ENCODE measurements at regions not wholly inside any gene's neighbourhood (a gene's known extent, or its start where the extent isn't known, plus 50 kb on each side); places are given as distances from the start of the nearest gene placed in this dataset.

GRCh38 chr5:106880656-106881055 lies 790.1 kb downstream of the EFNA5 start:
- no CpG with 5 or more reads among the region's 2 CpGs for WGBS, 2 experiments (ENCODE audit: extremely low coverage in 2 of 2, insufficient read length in 1 of 2)
- no TSS peak for BruUV-seq (replicated peaks)
- Histone ChIP-seq H3K23ac (ENCODE audit: low read depth, low read length) (no peak overlapping the region), H2BK20ac (ENCODE audit: low read depth, low read length) (no peak overlapping the region), H3K4me3 (ENCODE audit: insufficient read depth, low read depth, low read length) (no peak overlapping the region), H3K9me3 (ENCODE audit: control insufficient read depth, insufficient read depth, low read length) (no peaks in the 10 kb centered on the region), H3K56ac (ENCODE audit: extremely low read depth, insufficient read depth, low read length) (no peak overlapping the region), H2BK120ac (ENCODE audit: low read depth, low read length) (no peak overlapping the region), H3K27ac (ENCODE audit: insufficient read depth, low read length) (no peak overlapping the region), H3K4ac (ENCODE audit: low read depth, low read length) (no peak overlapping the region), H2BK15ac (ENCODE audit: low read depth, low read length) (no peak overlapping the region), H3K9me1 (ENCODE audit: insufficient read depth, low read length) (no peaks in the 10 kb centered on the region), H2AK5ac (ENCODE audit: low read depth, low read length) (no peak overlapping the region), H3K4me1 (ENCODE audit: control insufficient read depth, insufficient read depth, low read length) (no peaks in the 10 kb centered on the region), H3K4me2 (ENCODE audit: low read depth, low read length) (no peak overlapping the region), H4K8ac (ENCODE audit: low read depth in 2 of 2, low read length in 2 of 2) (no peak overlapping the region), H2AK9ac (replicated peaks; ENCODE audit: low read depth, low read length, poor library complexity) (no peak overlapping the region), H3K18ac (ENCODE audit: low read depth, low read length) (no peak overlapping the region), H2AFZ (replicated peaks; ENCODE audit: low read length, poor library complexity) (no peak overlapping the region), H3K14ac (replicated peaks; ENCODE audit: low read depth, low read length) (no peak overlapping the region), H4K5ac (ENCODE audit: low read depth, low read length) (no peak overlapping the region), H3K27me3 (ENCODE audit: control insufficient read depth, insufficient read depth, low read length) (no peaks in the 10 kb centered on the region), H4K20me1 (ENCODE audit: insufficient read depth, low read length) (no peaks in the 10 kb centered on the region), H2BK5ac (ENCODE audit: low read depth, low read length, poor library complexity, severe bottlenecking) (no peak overlapping the region), H3K79me1 (ENCODE audit: low read depth in 1 of 2, low read length in 2 of 2) (no peaks in the 10 kb centered on the region), H3K36me3 (ENCODE audit: control insufficient read depth, insufficient read depth, low read length) (no peaks in the 10 kb centered on the region), H3K9ac (ENCODE audit: low read depth, low read length) (no peak overlapping the region), H4K91ac (ENCODE audit: insufficient read depth, low read depth, low read length) (no peak overlapping the region)
- ATAC-seq (ENCODE audit: low read depth) (no peak), DNase-seq (no peak)
- intact Hi-C loops (cut with micrococcal nuclease) (no loop called here), dilution Hi-C loops (cut with HindIII; ENCODE audit: low sequenced_read_pairs, unreplicated experiment) (no loop called here), in situ Hi-C loops (cut with MboI; ENCODE audit: low sequenced_read_pairs) (no loop called here)
- TF ChIP-seq MAZ (IDR thresholded peaks at IDR 0.05; ENCODE audit: borderline replicate concordance, low read depth, low read length) (no peak), FOS (IDR thresholded peaks at IDR 0.05; ENCODE audit: low read depth, low read length) (no peak), NFE2L2 (IDR thresholded peaks at IDR 0.05; ENCODE audit: low read depth, low read length) (no peak), CEBPB (IDR thresholded peaks at IDR 0.05; ENCODE audit: low read depth, low read length) (no peak), MXI1 (IDR thresholded peaks at IDR 0.05; ENCODE audit: borderline replicate concordance, low read depth, low read length) (no peak), SMC3 (IDR thresholded peaks at IDR 0.05; ENCODE audit: low read depth, low read length) (no peak), CTCF (conservative IDR thresholded peaks at IDR 0.05; ENCODE audit: low read depth, low read length) (no peak), USF2 (IDR thresholded peaks at IDR 0.05; ENCODE audit: low read depth, low read length) (no peak), MAFK (IDR thresholded peaks at IDR 0.05; ENCODE audit: low read depth, low read length) (no peak), POLR2A (IDR thresholded peaks at IDR 0.05; ENCODE audit: low read depth, low read length) (no peak), ELK1 (IDR thresholded peaks at IDR 0.05; ENCODE audit: borderline replicate concordance, low read depth, low read length) (no peak), BHLHE40 (IDR thresholded peaks at IDR 0.05; ENCODE audit: low read depth, low read length) (no peak)
- ChIA-PET POLR2A (ENCODE audit: unreplicated experiment) (no interaction called here), CTCF (no interaction called here)

Measured in IMR-90 (cell line).